GM12873 (cell line): ENCODE measurements at regions not wholly inside any gene's neighbourhood (a gene's known extent, or its start where the extent isn't known, plus 50 kb on each side); places are given as distances from the start of the nearest gene placed in this dataset.

Source experiments
- CTCF ChIP-seq: IDR thresholded peaks from 2 replicates; pipeline ENCODE4 v1.5.1; 2012; ENCODE audit warnings: low read depth, mild to moderate bottlenecking, moderate library complexity, low read length, control low read depth; ENCODE audit not compliant: insufficient read depth; ENCODE audit errors: missing control alignments

- TF ChIP-seq CTCF = no peak
These were observed 73.3 kb downstream of the RFC3 start for GRCh38 chr13:33891196-33891742.

- TF ChIP-seq CTCF = no peak
These were observed 75.6 kb downstream of the RFC3 start for GRCh38 chr13:33893559-33893958.

GRCh38 chr13:33904431-33904830 lies 86.5 kb downstream of the RFC3 start:
- TF ChIP-seq CTCF = no peak

- TF ChIP-seq CTCF = no peak
These were observed 90.2 kb downstream of the RFC3 start for GRCh38 chr13:33908116-33908515.

GRCh38 chr13:33910255-33910654 lies 92.3 kb downstream of the RFC3 start:
- no peak for TF ChIP-seq CTCF

GRCh38 chr13:33911521-33911920 lies 93.6 kb downstream of the RFC3 start:
- TF ChIP-seq CTCF = no peak

GRCh38 chr13:33913829-33914228 lies 95.9 kb downstream of the RFC3 start:
- no peak for TF ChIP-seq CTCF
